H1 (cell line): ENCODE measurements at regions not wholly inside any gene's neighbourhood (a gene's known extent, or its start where the extent isn't known, plus 50 kb on each side); places are given as distances from the start of the nearest gene placed in this dataset.

Experiments used
- CTCF ChIA-PET: fragments of 300-600 bp; sonication (Branson Sonifier 250); formaldehyde crosslinking; loops from one replicate; lab custom pipeline; 2021; ENCODE audit not compliant: partially characterized antibody; lab: Charles Lee
- POLR2A ChIA-PET: fragments of 300-600 bp; sonication (Branson Sonifier 250); formaldehyde crosslinking; loops from one replicate; lab custom pipeline; 2021; ENCODE audit warnings: inconsistent platforms; ENCODE audit not compliant: partially characterized antibody; lab: Charles Lee
- DNase-seq, 2 experiments: peaks; one replicate each; pipeline versions ENCODE4 v3.0.0 to v3.0.0-alpha.2; 2010 to 2022; ENCODE audit warnings: low spot score in 2 of 2, low read depth in 1 of 2, mixed read lengths in 1 of 2
- FAIRE-seq: peaks from 2 replicates; lab custom pipeline; 2011; peaks lifted over from hg19 to GRCh38; lab: Jason Lieb, UNC
- H2AFZ ChIP-seq: 2 replicates; pipeline ENCODE4 v1.8.1; 2012; ENCODE audit warnings: low read length, inconsistent platforms
- H2AK5ac ChIP-seq: 2 replicates; pipeline ENCODE4 v1.6.1; 2013; ENCODE audit warnings: low read depth, low read length
- H2BK120ac ChIP-seq: replicated peaks from 2 replicates; pipeline ENCODE3; 2013; ENCODE audit warnings: low read depth, low read length, inconsistent platforms
- H2BK12ac ChIP-seq: 2 replicates; pipeline ENCODE4 v1.6.1; 2013; ENCODE audit warnings: low read depth, low read length
- H2BK15ac ChIP-seq: 2 replicates; pipeline ENCODE4 v1.6.1; 2013; ENCODE audit warnings: low read length
- H2BK20ac ChIP-seq: 2 replicates; pipeline ENCODE4 v1.6.1; 2013; ENCODE audit warnings: low read length
- H2BK5ac ChIP-seq: 2 replicates; pipeline ENCODE4 v1.6.1; 2013; ENCODE audit warnings: low read depth, low read length
- H3K14ac ChIP-seq: 2 replicates; pipeline ENCODE4 v1.6.1; 2013; ENCODE audit warnings: inconsistent platforms; ENCODE audit not compliant: insufficient read length
- H3K18ac ChIP-seq: 2 replicates; pipeline ENCODE4 v1.6.1; 2013; ENCODE audit warnings: low read length; ENCODE audit errors: extremely low read depth
- H3K23ac ChIP-seq: 2 replicates; pipeline ENCODE4 v1.6.1; 2013; ENCODE audit warnings: inconsistent platforms; ENCODE audit not compliant: insufficient read length
- H3K23me2 ChIP-seq: 2 replicates; pipeline ENCODE4 v1.6.1; 2013; ENCODE audit warnings: low read depth, low read length
- H3K27ac ChIP-seq: 2 replicates; pipeline ENCODE4 v1.6.1; 2011; ENCODE audit warnings: low read depth, low read length, inconsistent platforms
- H3K27me3 ChIP-seq, 4 experiments: replicated peaks in 1 of 4; 1 replicate in 1 of 4; 2 replicates in 3 of 4; pipeline versions ENCODE4 v1.6.1 to v1.8.1; 2011 to 2013; ENCODE audit warnings: low read length in 3 of 4, mild to moderate bottlenecking in 3 of 4, inconsistent platforms in 2 of 4, mixed read lengths in 2 of 4, moderate library complexity in 1 of 4; ENCODE audit not compliant: control insufficient read depth in 3 of 4, insufficient read depth in 3 of 4; ENCODE audit errors: extremely low read depth in 1 of 4
- H3K36me3 ChIP-seq, 4 experiments: 2 replicates each; pipeline versions ENCODE4 v1.6.1 to v1.8.1; 2011 to 2013; ENCODE audit warnings: mild to moderate bottlenecking in 4 of 4, low read length in 3 of 4, moderate library complexity in 2 of 4, control low read depth in 1 of 4, inconsistent platforms in 1 of 4; ENCODE audit not compliant: insufficient read depth in 4 of 4, control insufficient read depth in 2 of 4
- H3K4ac ChIP-seq: replicated peaks from 2 replicates; pipeline ENCODE3; 2013; ENCODE audit warnings: low read length, low read depth, mixed read lengths, inconsistent platforms; ENCODE audit not compliant: insufficient read length
- H3K4me1 ChIP-seq, 4 experiments: replicated peaks in 1 of 4; 1 replicate in 1 of 4; 2 replicates in 3 of 4; pipeline versions ENCODE4 v1.6.1 to v1.8.1; 2011 to 2013; ENCODE audit warnings: low read length in 3 of 4, inconsistent platforms in 2 of 4, mixed read lengths in 1 of 4; ENCODE audit not compliant: insufficient read depth in 4 of 4, control insufficient read depth in 3 of 4
- H3K4me2 ChIP-seq, 2 experiments: 2 replicates each; pipeline versions ENCODE4 v1.6.1 to v1.8.1; 2011 to 2013; ENCODE audit warnings: low read depth in 2 of 2, low read length in 2 of 2, control low read depth in 1 of 2, inconsistent platforms in 1 of 2, mild to moderate bottlenecking in 1 of 2; ENCODE audit not compliant: insufficient read depth in 1 of 2
- H3K4me3 ChIP-seq, 4 experiments: fragments of 200-600, 300-600 bp in 1 of 4; sonication (generic), shearing (Covaris generic), sonication (Bioruptor Twin) in 1 of 4; 2 replicates each; pipeline versions ENCODE4 v1.5.1 to v1.8.1; 2011 to 2016; ENCODE audit warnings: low read length in 4 of 4, low read depth in 3 of 4, control low read depth in 2 of 4, inconsistent platforms in 2 of 4, mild to moderate bottlenecking in 2 of 4, mixed read lengths in 1 of 4, moderate library complexity in 1 of 4; ENCODE audit not compliant: insufficient read depth in 2 of 4; ENCODE audit errors: extremely low read depth in 1 of 4
- H3K56ac ChIP-seq: replicated peaks from 2 replicates; pipeline ENCODE3; 2013; ENCODE audit warnings: low read depth, mild to moderate bottlenecking, mixed read lengths, low read length, inconsistent platforms; ENCODE audit not compliant: insufficient read length
- H3K79me1 ChIP-seq: 2 replicates; pipeline ENCODE4 v1.6.1; 2013; ENCODE audit warnings: low read depth, low read length, control low read depth
- H3K79me2 ChIP-seq, 2 experiments: 2 replicates each; pipeline versions ENCODE4 v1.6.1 to v1.8.1; 2012 to 2013; ENCODE audit warnings: low read length in 2 of 2, mild to moderate bottlenecking in 2 of 2, inconsistent platforms in 1 of 2; ENCODE audit not compliant: insufficient read depth in 2 of 2, control insufficient read depth in 1 of 2
- H3K9ac ChIP-seq, 4 experiments: replicated peaks in 1 of 4; 1 replicate in 1 of 4; 2 replicates in 3 of 4; pipeline versions ENCODE4 v1.6.1 to v1.8.1; 2011 to 2013; ENCODE audit warnings: low read depth in 3 of 4, low read length in 3 of 4, control low read depth in 2 of 4, mild to moderate bottlenecking in 2 of 4, moderate library complexity in 2 of 4, inconsistent platforms in 1 of 4; ENCODE audit errors: extremely low read depth in 1 of 4
- H3K9me3 ChIP-seq, 2 experiments: 2 replicates each; pipeline versions ENCODE4 v1.6.1 to v1.8.1; 2012 to 2013; ENCODE audit warnings: mild to moderate bottlenecking in 2 of 2, moderate library complexity in 2 of 2, control low read depth in 1 of 2, inconsistent platforms in 1 of 2, low read depth in 1 of 2, low read length in 1 of 2, mixed read lengths in 1 of 2; ENCODE audit not compliant: insufficient read depth in 2 of 2
- H4K20me1 ChIP-seq, 2 experiments: replicated peaks in 1 of 2; 2 replicates each; pipeline versions ENCODE3 to v1.8.1; 2011 to 2013; ENCODE audit warnings: inconsistent platforms in 2 of 2, low read length in 2 of 2, mild to moderate bottlenecking in 1 of 2; ENCODE audit not compliant: insufficient read depth in 2 of 2, control insufficient read depth in 1 of 2
- H4K5ac ChIP-seq: 2 replicates; pipeline ENCODE4 v1.6.1; 2013; ENCODE audit warnings: low read length, low read depth, mixed read lengths, inconsistent platforms; ENCODE audit not compliant: insufficient read length
- H4K8ac ChIP-seq: 2 replicates; pipeline ENCODE4 v1.8.0; 2013; ENCODE audit warnings: mild to moderate bottlenecking, moderate library complexity, low read length, inconsistent platforms; ENCODE audit not compliant: insufficient read depth; ENCODE audit errors: extremely low read depth
- H4K91ac ChIP-seq: replicated peaks from 2 replicates; pipeline ENCODE3; 2013; ENCODE audit warnings: low read length, mixed read lengths, inconsistent platforms; ENCODE audit not compliant: insufficient read length
- CBX5 ChIP-seq: fragments of 300-800, 300-1000 bp; sonication (generic); IDR thresholded peaks from 2 replicates; pipeline ENCODE4 v1.7.1; 2016; ENCODE audit warnings: antibody characterized with exemption, low read length, low read depth
- CTBP2 ChIP-seq: IDR thresholded peaks from 2 replicates; pipeline ENCODE4 v1.7.0; 2011; ENCODE audit warnings: borderline replicate concordance, mild to moderate bottlenecking, moderate library complexity, mixed read lengths, low read length; ENCODE audit not compliant: insufficient read depth, insufficient read length
- EP300 ChIP-seq, 2 experiments: IDR thresholded peaks; 1 replicate in 1 of 2; 2 replicates in 1 of 2; pipeline ENCODE4 v1.6.1; 2011 to 2012; ENCODE audit warnings: low read depth in 2 of 2, low read length in 2 of 2, mild to moderate bottlenecking in 2 of 2, borderline replicate concordance in 1 of 2, inconsistent platforms in 1 of 2, moderate library complexity in 1 of 2
- EZH2 ChIP-seq: fragments of 200-600 bp; sonication (generic); IDR thresholded peaks from 2 replicates; pipeline ENCODE4 v1.7.1; 2012; ENCODE audit warnings: low read depth, mild to moderate bottlenecking, moderate library complexity, low read length, inconsistent platforms; ENCODE audit not compliant: severe bottlenecking
- GABPA ChIP-seq: IDR thresholded peaks from 2 replicates; pipeline ENCODE4 v1.6.1; 2011; ENCODE audit warnings: mild to moderate bottlenecking, low read length, moderate library complexity, borderline replicate concordance; ENCODE audit not compliant: insufficient read depth
- GTF2F1 ChIP-seq: IDR thresholded peaks from 2 replicates; pipeline ENCODE4 v1.6.1; 2012; ENCODE audit warnings: low read depth, low read length, improper control_type of control experiment, borderline replicate concordance
- JUND ChIP-seq: IDR thresholded peaks from 2 replicates; pipeline ENCODE4 v1.6.1; 2011; ENCODE audit warnings: mild to moderate bottlenecking, improper control_type of control experiment, low read length
- POLR2AphosphoS5 ChIP-seq: IDR thresholded peaks from 2 replicates; pipeline ENCODE4 v1.6.1; 2011; ENCODE audit warnings: low read depth, low read length
- RFX5 ChIP-seq: IDR thresholded peaks from 2 replicates; pipeline ENCODE4 v1.6.1; 2011; ENCODE audit warnings: low read depth, low read length, improper control_type of control experiment, borderline replicate concordance
- YY1 ChIP-seq: IDR thresholded peaks from 2 replicates; pipeline ENCODE4 v1.6.1; 2011; ENCODE audit warnings: low read depth, mild to moderate bottlenecking, low read length
- WGBS, 2 experiments: shearing (Covaris generic) in 1 of 2; methylation state at CpG; one replicate each; pipeline versions ENCODE4 v1.1.6 to v1.1.7; 2013 to 2015; ENCODE audit warnings: low lambda C conversion rate in 2 of 2, mixed read lengths in 2 of 2, inconsistent platforms in 1 of 2, low coverage in 1 of 2, missing lambda C conversion rate in 1 of 2; ENCODE audit not compliant: insufficient replicate concordance in 2 of 2, insufficient coverage in 1 of 2, insufficient read length in 1 of 2; ENCODE audit errors: extremely low coverage in 1 of 2, missing lambda C conversion rate in 1 of 2; 5-methylcytosine and 5-hydroxymethylcytosine counted together
- TF ChIP-seq, protein P1 (sequence below): IDR thresholded peaks from 2 replicates; pipeline ENCODE4 v1.6.1; 2012; ENCODE audit warnings: inconsistent platforms
- TF ChIP-seq, protein P2 (sequence below): IDR thresholded peaks from 2 replicates; pipeline ENCODE4 v1.6.1; 2012; ENCODE audit warnings: low read length, inconsistent platforms

- no peaks in the 10 kb centered on the region for H3K36me3 ChIP-seq
- no peak overlapping the region for H4K91ac ChIP-seq
- no peak overlapping the region for H3K27ac ChIP-seq
- no peak overlapping the region for H3K56ac ChIP-seq
- WGBS, 2 experiments = 92% methylated on average over 3 of the region's 3 CpGs; no CpG with 5 or more reads in 1 of the 2 experiments
- H4K8ac ChIP-seq = no peak overlapping the region
- H3K18ac ChIP-seq = no peak overlapping the region
- H3K4me2 ChIP-seq = no peak overlapping the region
- no peaks in the 10 kb centered on the region for H3K23me2 ChIP-seq
- no peak overlapping the region for H2BK15ac ChIP-seq
- ChIA-PET CTCF (no interaction called here), POLR2A (no interaction called here)
- no peaks in the 10 kb centered on the region; a peak in 2 of 7 replicates for H3K4me1 ChIP-seq
- H3K79me2 ChIP-seq = no peaks in the 10 kb centered on the region
- H2AK5ac ChIP-seq = no peak overlapping the region
- TF ChIP-seq CTBP2 = no peak
- no peak for TF ChIP-seq YY1
- no peak for TF ChIP-seq CBX5
- no peak for TF ChIP-seq JUND
- TF ChIP-seq GTF2F1 = no peak
- no peak for TF ChIP-seq RFX5
- TF ChIP-seq EZH2 = no peak
- TF ChIP-seq POLR2AphosphoS5 = no peak
- TF ChIP-seq, protein P1, sequence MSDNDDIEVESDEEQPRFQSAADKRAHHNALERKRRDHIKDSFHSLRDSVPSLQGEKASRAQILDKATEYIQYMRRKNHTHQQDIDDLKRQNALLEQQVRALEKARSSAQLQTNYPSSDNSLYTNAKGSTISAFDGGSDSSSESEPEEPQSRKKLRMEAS = no peak
- TF ChIP-seq EP300 (IDR thresholded peaks at IDR 0.05; ENCODE audit: borderline replicate concordance in 1 of 2, low read depth in 2 of 2, low read length in 2 of 2) = no peak
- TF ChIP-seq, protein P2, sequence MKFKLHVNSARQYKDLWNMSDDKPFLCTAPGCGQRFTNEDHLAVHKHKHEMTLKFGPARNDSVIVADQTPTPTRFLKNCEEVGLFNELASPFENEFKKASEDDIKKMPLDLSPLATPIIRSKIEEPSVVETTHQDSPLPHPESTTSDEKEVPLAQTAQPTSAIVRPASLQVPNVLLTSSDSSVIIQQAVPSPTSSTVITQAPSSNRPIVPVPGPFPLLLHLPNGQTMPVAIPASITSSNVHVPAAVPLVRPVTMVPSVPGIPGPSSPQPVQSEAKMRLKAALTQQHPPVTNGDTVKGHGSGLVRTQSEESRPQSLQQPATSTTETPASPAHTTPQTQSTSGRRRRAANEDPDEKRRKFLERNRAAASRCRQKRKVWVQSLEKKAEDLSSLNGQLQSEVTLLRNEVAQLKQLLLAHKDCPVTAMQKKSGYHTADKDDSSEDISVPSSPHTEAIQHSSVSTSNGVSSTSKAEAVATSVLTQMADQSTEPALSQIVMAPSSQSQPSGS = no peak
- TF ChIP-seq GABPA = no peak
- no peak overlapping the region for H2BK120ac ChIP-seq
- H3K9me3 ChIP-seq = no peaks in the 10 kb centered on the region
- DNase-seq (no peak), FAIRE-seq (no peak)
- no peak overlapping the region for H4K5ac ChIP-seq
- H3K14ac ChIP-seq = no peak overlapping the region
- no peak overlapping the region for H2BK20ac ChIP-seq
- no peak overlapping the region for H3K9ac ChIP-seq
- no peak overlapping the region for H2AFZ ChIP-seq
- no peaks in the 10 kb centered on the region for H4K20me1 ChIP-seq
- no peak overlapping the region for H3K4me3 ChIP-seq
- no peaks in the 10 kb centered on the region for H3K27me3 ChIP-seq
- no peaks in the 10 kb centered on the region for H3K79me1 ChIP-seq
- no peak overlapping the region for H2BK12ac ChIP-seq
- H3K4ac ChIP-seq = no peak overlapping the region
- no peak overlapping the region for H3K23ac ChIP-seq
- H2BK5ac ChIP-seq = no peak overlapping the region
These were observed 598.3 kb upstream of the ZP4 start for GRCh38 chr1:238489006-238489405.
